IMR-90 (cell line): ENCODE measurements at regions not wholly inside any gene's neighbourhood (a gene's known extent, or its start where the extent isn't known, plus 50 kb on each side); places are given as distances from the start of the nearest gene placed in this dataset.

ENCODE experiments used
- ATAC-seq: fragments of 200-7000 bp; cut with Tn5 transposase; 2 replicates; pipeline ENCODE4 v1.9.1; 2020; ENCODE audit warnings: low read depth, mild to moderate bottlenecking, moderate library complexity
- BruUV-seq: library from RNA; stranded (reverse); fragments of 400-500 nt; replicated peaks from 2 replicates; lab custom pipeline; 2021; lab: Mats Ljungman, UMichigan
- CTCF ChIA-PET: fragments of 300-600 bp; formaldehyde crosslinking; extraction: SDS; loops from one replicate; lab custom pipeline; 2021; ENCODE audit warnings: antibody characterized with exemption; lab: Yijun Ruan, JAX
- POLR2A ChIA-PET: fragments of 300-600 bp; sonication (Branson Sonifier 250); formaldehyde crosslinking; loops from one replicate; lab custom pipeline; 2022; ENCODE audit warnings: antibody characterized with exemption; ENCODE audit not compliant: unreplicated experiment; lab: Charles Lee
- DNase-seq: peaks from one replicate; pipeline ENCODE4 v3.0.0; 2013
- H2AFZ ChIP-seq: replicated peaks from 2 replicates; pipeline ENCODE3; 2013; ENCODE audit warnings: low read length, mild to moderate bottlenecking; ENCODE audit not compliant: poor library complexity
- H2AK5ac ChIP-seq: 2 replicates; pipeline ENCODE4 v1.6.1; 2013; ENCODE audit warnings: low read depth, low read length, inconsistent platforms
- H2AK9ac ChIP-seq: replicated peaks from 2 replicates; pipeline ENCODE3; 2013; ENCODE audit warnings: mild to moderate bottlenecking, low read depth, low read length, moderate library complexity; ENCODE audit not compliant: poor library complexity
- H2BK120ac ChIP-seq: 2 replicates; pipeline ENCODE4 v1.6.1; 2013; ENCODE audit warnings: low read depth, low read length, inconsistent platforms
- H2BK15ac ChIP-seq: 3 replicates; pipeline ENCODE4 v1.6.1; 2013; ENCODE audit warnings: low read depth, low read length, inconsistent platforms
- H2BK20ac ChIP-seq: 2 replicates; pipeline ENCODE4 v1.6.1; 2013; ENCODE audit warnings: low read depth, mild to moderate bottlenecking, inconsistent platforms, low read length, moderate library complexity
- H2BK5ac ChIP-seq: 2 replicates; pipeline ENCODE4 v1.6.1; 2013; ENCODE audit warnings: mild to moderate bottlenecking, low read depth, low read length, inconsistent platforms; ENCODE audit not compliant: poor library complexity, severe bottlenecking
- H3K14ac ChIP-seq: replicated peaks from 2 replicates; pipeline ENCODE4 v1.6.1; 2013; ENCODE audit warnings: low read depth, low read length, inconsistent platforms
- H3K18ac ChIP-seq: 2 replicates; pipeline ENCODE4 v1.6.1; 2013; ENCODE audit warnings: low read depth, low read length, control low read depth
- H3K23ac ChIP-seq: 2 replicates; pipeline ENCODE4 v1.6.1; 2013; ENCODE audit warnings: low read depth, low read length, inconsistent platforms
- H3K27ac ChIP-seq: 2 replicates; pipeline ENCODE4 v1.5.1; 2013; ENCODE audit warnings: mild to moderate bottlenecking, control low read depth, low read length; ENCODE audit not compliant: insufficient read depth
- H3K27me3 ChIP-seq: 2 replicates; pipeline ENCODE4 v1.6.1; 2013; ENCODE audit warnings: low read length; ENCODE audit not compliant: control insufficient read depth, insufficient read depth
- H3K36me3 ChIP-seq: 2 replicates; pipeline ENCODE4 v1.6.1; 2013; ENCODE audit warnings: low read length, mixed read lengths; ENCODE audit not compliant: control insufficient read depth, insufficient read depth
- H3K4ac ChIP-seq: 2 replicates; pipeline ENCODE4 v1.6.1; 2013; ENCODE audit warnings: low read depth, low read length, inconsistent platforms
- H3K4me1 ChIP-seq: 2 replicates; pipeline ENCODE4 v1.6.1; 2013; ENCODE audit warnings: low read length, mixed read lengths; ENCODE audit not compliant: control insufficient read depth, insufficient read depth
- H3K4me2 ChIP-seq: 2 replicates; pipeline ENCODE4 v1.6.1; 2013; ENCODE audit warnings: low read depth, mild to moderate bottlenecking, control low read depth, low read length, moderate library complexity
- H3K4me3 ChIP-seq: 2 replicates; pipeline ENCODE4 v1.5.1; 2013; ENCODE audit warnings: low read depth, mild to moderate bottlenecking, control low read depth, low read length, moderate library complexity; ENCODE audit not compliant: insufficient read depth
- H3K56ac ChIP-seq: 2 replicates; pipeline ENCODE4 v1.6.1; 2013; ENCODE audit warnings: low read length, inconsistent platforms; ENCODE audit not compliant: insufficient read depth; ENCODE audit errors: extremely low read depth
- H3K79me1 ChIP-seq, 2 experiments: 2 replicates each; pipeline ENCODE4 v1.6.1; 2013; ENCODE audit warnings: low read length in 2 of 2, inconsistent platforms in 1 of 2, low read depth in 1 of 2
- H3K9ac ChIP-seq: 2 replicates; pipeline ENCODE4 v1.6.1; 2013; ENCODE audit warnings: low read depth, low read length, control low read depth
- H3K9me1 ChIP-seq: 2 replicates; pipeline ENCODE4 v1.6.1; 2013; ENCODE audit warnings: low read length, inconsistent platforms; ENCODE audit not compliant: insufficient read depth
- H3K9me3 ChIP-seq: 2 replicates; pipeline ENCODE4 v1.6.1; 2013; ENCODE audit warnings: low read length; ENCODE audit not compliant: control insufficient read depth, insufficient read depth
- H4K20me1 ChIP-seq: 2 replicates; pipeline ENCODE4 v1.6.1; 2013; ENCODE audit warnings: low read length, inconsistent platforms; ENCODE audit not compliant: insufficient read depth
- H4K5ac ChIP-seq: 2 replicates; pipeline ENCODE4 v1.6.1; 2013; ENCODE audit warnings: mild to moderate bottlenecking, low read depth, low read length, control low read depth
- H4K8ac ChIP-seq, 2 experiments: 2 replicates each; pipeline ENCODE4 v1.6.1; 2013; ENCODE audit warnings: low read depth in 2 of 2, low read length in 2 of 2, control low read depth in 1 of 2, inconsistent platforms in 1 of 2
- H4K91ac ChIP-seq: 2 replicates; pipeline ENCODE4 v1.6.1; 2013; ENCODE audit warnings: low read depth, low read length, inconsistent platforms; ENCODE audit not compliant: insufficient read depth
- BHLHE40 ChIP-seq: fragments of 150-350 bp; IDR thresholded peaks from 2 replicates; pipeline ENCODE4 v1.6.1; 2016; ENCODE audit warnings: mild to moderate bottlenecking, low read depth, low read length
- CHD1 ChIP-seq: IDR thresholded peaks from 2 replicates; pipeline ENCODE4 v1.6.1; 2012; ENCODE audit warnings: low read depth, low read length, improper control_type of control experiment
- ELK1 ChIP-seq: fragments of 150-350 bp; IDR thresholded peaks from 2 replicates; pipeline ENCODE4 v1.6.1; 2016; ENCODE audit warnings: low read depth, mild to moderate bottlenecking, low read length, moderate library complexity, borderline replicate concordance
- FOS ChIP-seq: fragments of 150-350 bp; IDR thresholded peaks from 2 replicates; pipeline ENCODE4 v1.6.1; 2016; ENCODE audit warnings: low read depth, low read length
- MAFK ChIP-seq: IDR thresholded peaks from 2 replicates; pipeline ENCODE4 v1.6.1; 2012; ENCODE audit warnings: low read depth, low read length, improper control_type of control experiment
- MXI1 ChIP-seq: IDR thresholded peaks from 2 replicates; pipeline ENCODE4 v1.6.1; 2012; ENCODE audit warnings: low read depth, mild to moderate bottlenecking, low read length, moderate library complexity, borderline replicate concordance
- NFE2L2 ChIP-seq: fragments of 150-350 bp; IDR thresholded peaks from 2 replicates; pipeline ENCODE4 v1.6.1; 2016; ENCODE audit warnings: low read depth, mild to moderate bottlenecking, low read length
- POLR2A ChIP-seq: IDR thresholded peaks from 2 replicates; pipeline ENCODE4 v1.6.1; 2012; ENCODE audit warnings: mild to moderate bottlenecking, low read depth, low read length
- RAD21 ChIP-seq: IDR thresholded peaks from 2 replicates; pipeline ENCODE4 v1.6.1; 2012; ENCODE audit warnings: low read length, improper control_type of control experiment
- RFX5 ChIP-seq: IDR thresholded peaks from 2 replicates; pipeline ENCODE4 v1.8.0; 2012; ENCODE audit warnings: low read depth, mild to moderate bottlenecking, low read length, moderate library complexity
- SMC3 ChIP-seq: fragments of 150-350 bp; IDR thresholded peaks from 2 replicates; pipeline ENCODE4 v1.6.1; 2016; ENCODE audit warnings: low read depth, mild to moderate bottlenecking, antibody characterized with exemption, low read length, moderate library complexity
- USF2 ChIP-seq: fragments of 150-350 bp; IDR thresholded peaks from 2 replicates; pipeline ENCODE4 v1.6.1; 2017; ENCODE audit warnings: mild to moderate bottlenecking, antibody characterized with exemption, low read length, low read depth
- WGBS, 2 experiments: methylation state at CpG; one replicate each; pipeline versions ENCODE4 v1.1.5 to v1.1.7; 2013; ENCODE audit warnings: missing lambda C conversion rate in 2 of 2; ENCODE audit not compliant: insufficient read length in 1 of 2; ENCODE audit errors: extremely low coverage in 2 of 2; 5-methylcytosine and 5-hydroxymethylcytosine counted together
- dilution Hi-C: fragments of 300-500 bp; cut with HindIII; formaldehyde crosslinking; loops from one replicate; pipeline ENCODE4 v1.14.3; 2018; ENCODE audit warnings: low sequenced_read_pairs; ENCODE audit not compliant: unreplicated experiment
- in situ Hi-C: fragments of 300-500 bp; cut with MboI; formaldehyde crosslinking; loops from 3 replicates; pipeline ENCODE4 v1.14.3; 2019; ENCODE audit warnings: low sequenced_read_pairs, inconsistent platforms, mixed read lengths
- intact Hi-C: fragments of 100-400 bp; cut with micrococcal nuclease; formaldehyde crosslinking; loops from 2 replicates; pipeline ENCODE4 v1.10.0; 2022
- TF ChIP-seq, protein P1 (sequence below): conservative IDR thresholded peaks from 2 replicates; pipeline ENCODE4 v1.5.1; 2012; ENCODE audit warnings: mild to moderate bottlenecking, low read depth, low read length, improper control_type of control experiment

DNA sequence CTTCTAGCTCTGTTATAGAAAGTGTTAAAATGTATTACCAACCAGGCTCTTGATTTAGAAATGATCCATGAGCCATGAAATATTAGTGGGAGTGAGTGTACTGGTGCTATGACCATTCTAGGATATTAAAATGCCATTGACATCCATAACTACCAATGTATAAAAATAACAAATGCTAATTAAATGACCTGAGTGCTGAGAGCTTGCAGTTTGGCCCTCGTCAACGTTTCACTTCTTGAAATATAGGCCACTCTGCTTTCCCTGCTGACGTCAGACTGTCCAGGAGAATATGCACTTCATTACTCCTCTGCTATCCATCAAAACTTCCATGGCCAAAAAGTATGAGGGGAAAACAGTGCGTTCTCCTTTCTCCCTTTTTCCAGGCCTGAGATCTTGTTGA, 563.1 kb downstream of the METTL15 start (continued):
- TF ChIP-seq USF2 = no peak

DNA sequence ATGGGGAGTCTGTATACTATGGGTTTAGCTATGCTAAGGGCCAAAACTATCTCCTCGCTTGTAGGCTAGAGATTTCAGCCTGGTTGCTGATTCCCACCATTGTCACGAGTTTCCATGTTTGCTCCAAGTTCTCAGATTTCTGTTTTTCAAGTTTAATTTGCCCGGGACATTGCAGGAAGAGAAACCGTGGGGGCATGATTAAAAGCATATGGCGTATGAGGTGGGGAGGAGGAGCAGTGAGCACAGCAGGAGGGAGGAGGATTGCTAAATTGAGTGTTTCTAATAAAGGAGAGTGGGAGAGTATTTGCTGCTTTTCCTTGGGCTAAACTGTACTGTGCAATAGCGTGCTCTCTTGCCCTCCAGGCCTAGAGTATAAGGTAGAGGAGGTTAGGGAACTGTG, 558.4 kb downstream of the METTL15 start:
- Histone ChIP-seq H4K8ac (no peak overlapping the region), H2BK5ac (peak overlapping the region; percentile 24), H2AK5ac (no peak overlapping the region), H2BK20ac (peak overlapping the region; percentile 57), H3K9ac (no peak overlapping the region), H3K4me1 (no peaks in the 10 kb centered on the region), H3K27me3 (no peaks in the 10 kb centered on the region), H4K5ac (no peak overlapping the region), H3K4ac (no peak overlapping the region), H4K91ac (peak overlapping the region; percentile 23; the same call in 1 of the 2 replicates), H2AK9ac (no peak overlapping the region), H3K9me3 (no peaks in the 10 kb centered on the region), H3K14ac (0 out of 2 replicates have a peak overlapping the region, but pooled peaks have one; percentile 37), H3K4me2 (no peak overlapping the region), H3K18ac (no peak overlapping the region; the same call in 1 of the 2 replicates), H3K9me1 (no peaks in the 10 kb centered on the region), H2BK15ac (0 out of 3 replicates have a peak overlapping the region, but pooled peaks have one; percentile 70), H3K27ac (no peak overlapping the region), H3K79me1 (no peaks in the 10 kb centered on the region), H2BK120ac (peak overlapping the region; percentile 57; the same call in 1 of the 2 replicates), H3K36me3 (no peaks in the 10 kb centered on the region), H4K20me1 (no peaks in the 10 kb centered on the region), H3K4me3 (no peak overlapping the region), H3K23ac (no peak overlapping the region), H2AFZ (no peak overlapping the region), H3K56ac (no peak overlapping the region)
- in situ Hi-C loops = no loop called here
- no peak for DNase-seq
- intact Hi-C loops = no loop called here
- ChIA-PET CTCF (interaction anchor here (1.0 kb wide), 1 partner anchor 13 kb away, joined by 3 read pairs; no protein-coding TSS in a partner anchor), POLR2A (no interaction called here)
- dilution Hi-C loops = no loop called here
- no TSS peak for BruUV-seq
- WGBS, 2 experiments = 74% methylated on average over 4 of the region's 6 CpGs; no CpG with 5 or more reads in 1 of the 2 experiments
- no peak for ATAC-seq
- TF ChIP-seq RFX5 (no peak), ELK1 (no peak), RAD21 (no peak), BHLHE40 (no peak), SMC3 (no peak), USF2 (no peak), MXI1 (no peak), MAFK (no peak), NFE2L2 (no peak), POLR2A (no peak), CHD1 (no peak), FOS (no peak)
- TF ChIP-seq, protein P1, sequence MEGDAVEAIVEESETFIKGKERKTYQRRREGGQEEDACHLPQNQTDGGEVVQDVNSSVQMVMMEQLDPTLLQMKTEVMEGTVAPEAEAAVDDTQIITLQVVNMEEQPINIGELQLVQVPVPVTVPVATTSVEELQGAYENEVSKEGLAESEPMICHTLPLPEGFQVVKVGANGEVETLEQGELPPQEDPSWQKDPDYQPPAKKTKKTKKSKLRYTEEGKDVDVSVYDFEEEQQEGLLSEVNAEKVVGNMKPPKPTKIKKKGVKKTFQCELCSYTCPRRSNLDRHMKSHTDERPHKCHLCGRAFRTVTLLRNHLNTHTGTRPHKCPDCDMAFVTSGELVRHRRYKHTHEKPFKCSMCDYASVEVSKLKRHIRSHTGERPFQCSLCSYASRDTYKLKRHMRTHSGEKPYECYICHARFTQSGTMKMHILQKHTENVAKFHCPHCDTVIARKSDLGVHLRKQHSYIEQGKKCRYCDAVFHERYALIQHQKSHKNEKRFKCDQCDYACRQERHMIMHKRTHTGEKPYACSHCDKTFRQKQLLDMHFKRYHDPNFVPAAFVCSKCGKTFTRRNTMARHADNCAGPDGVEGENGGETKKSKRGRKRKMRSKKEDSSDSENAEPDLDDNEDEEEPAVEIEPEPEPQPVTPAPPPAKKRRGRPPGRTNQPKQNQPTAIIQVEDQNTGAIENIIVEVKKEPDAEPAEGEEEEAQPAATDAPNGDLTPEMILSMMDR = no peak
